Stimulated activated CD8-positive, alpha-beta memory T cell treated with anti-CD3 and anti-CD28 coated beads, Interleukin-4, amount 100 ng/mL, for 48 hours (primary cell): ENCODE measurements at regions not wholly inside any gene's neighbourhood (a gene's known extent, or its start where the extent isn't known, plus 50 kb on each side); places are given as distances from the start of the nearest gene placed in this dataset.
"Not testable (repeated sequence)": the region's sequence is repeated elsewhere in the genome, so short reads cannot be mapped to it uniquely, and the experiment has no call there.

Source experiments
- DNase-seq: peaks from one replicate; pipeline ENCODE4 v3.0.0-alpha.2; 2020

- DNase-seq: no peak
Observed at GRCh38 chr13:110044551-110045111, 258.2 kb upstream of the IRS2 start.

- DNase-seq: no peak
Observed at GRCh38 chr13:110042253-110042950, 256.0 kb upstream of the IRS2 start.

GRCh38 chr13:110041638-110042037, 255.3 kb upstream of the IRS2 start:
- not testable (repeated sequence) for DNase-seq

- no peak for DNase-seq
Observed at GRCh38 chr13:110037925-110038573, 251.7 kb upstream of the IRS2 start.

GRCh38 chr13:110036060-110036459, 249.7 kb upstream of the IRS2 start:
- no peak for DNase-seq

GRCh38 chr13:110034031-110034549, 247.7 kb upstream of the IRS2 start:
- DNase-seq: no peak

GRCh38 chr13:110032969-110033368, 246.6 kb upstream of the IRS2 start:
- no peak for DNase-seq

- DNase-seq: no peak
Observed at GRCh38 chr13:110030394-110030928, 244.1 kb upstream of the IRS2 start.

- no peak for DNase-seq
Observed at GRCh38 chr13:110028838-110029621, 242.6 kb upstream of the IRS2 start.

- no peak for DNase-seq
Observed at GRCh38 chr13:110028311-110028710, 241.9 kb upstream of the IRS2 start.

- no peak for DNase-seq
Observed at GRCh38 chr13:110027470-110028240, 241.3 kb upstream of the IRS2 start.

- DNase-seq: no peak
Observed at GRCh38 chr13:110024645-110024980, 238.2 kb upstream of the IRS2 start.

GRCh38 chr13:110023729-110024644, 237.6 kb upstream of the IRS2 start:
- DNase-seq: no peak

GRCh38 chr13:110018009-110018408, 231.6 kb upstream of the IRS2 start:
- no peak for DNase-seq

- DNase-seq: no peak
Observed at GRCh38 chr13:110017379-110017778, 231.0 kb upstream of the IRS2 start.

GRCh38 chr13:110015253-110015652, 228.9 kb upstream of the IRS2 start:
- no peak for DNase-seq

GRCh38 chr13:110014719-110015118, 228.3 kb upstream of the IRS2 start:
- DNase-seq: no peak

- DNase-seq: no peak
Observed at GRCh38 chr13:110012102-110012739, 225.8 kb upstream of the IRS2 start.

GRCh38 chr13:110010404-110011138, 224.2 kb upstream of the IRS2 start:
- no peak for DNase-seq

- DNase-seq: no peak
Observed at GRCh38 chr13:110008816-110009215, 222.4 kb upstream of the IRS2 start.
